Stimulated activated CD8-positive, alpha-beta memory T cell treated with anti-CD3 and anti-CD28 coated beads, Interleukin-4, amount 100 ng/mL, for 1 hour (primary cell): ENCODE measurements at regions not wholly inside any gene's neighbourhood (a gene's known extent, or its start where the extent isn't known, plus 50 kb on each side); places are given as distances from the start of the nearest gene placed in this dataset.
"Not testable (repeated sequence)": the region's sequence is repeated elsewhere in the genome, so short reads cannot be mapped to it uniquely, and the experiment has no call there.

Experiments
- DNase-seq, 2 donors: peaks; one replicate each; pipeline ENCODE4 v3.0.0-alpha.2; 2020; ENCODE audit warnings: low read depth in 2 of 2, low spot score in 1 of 2

DNA sequence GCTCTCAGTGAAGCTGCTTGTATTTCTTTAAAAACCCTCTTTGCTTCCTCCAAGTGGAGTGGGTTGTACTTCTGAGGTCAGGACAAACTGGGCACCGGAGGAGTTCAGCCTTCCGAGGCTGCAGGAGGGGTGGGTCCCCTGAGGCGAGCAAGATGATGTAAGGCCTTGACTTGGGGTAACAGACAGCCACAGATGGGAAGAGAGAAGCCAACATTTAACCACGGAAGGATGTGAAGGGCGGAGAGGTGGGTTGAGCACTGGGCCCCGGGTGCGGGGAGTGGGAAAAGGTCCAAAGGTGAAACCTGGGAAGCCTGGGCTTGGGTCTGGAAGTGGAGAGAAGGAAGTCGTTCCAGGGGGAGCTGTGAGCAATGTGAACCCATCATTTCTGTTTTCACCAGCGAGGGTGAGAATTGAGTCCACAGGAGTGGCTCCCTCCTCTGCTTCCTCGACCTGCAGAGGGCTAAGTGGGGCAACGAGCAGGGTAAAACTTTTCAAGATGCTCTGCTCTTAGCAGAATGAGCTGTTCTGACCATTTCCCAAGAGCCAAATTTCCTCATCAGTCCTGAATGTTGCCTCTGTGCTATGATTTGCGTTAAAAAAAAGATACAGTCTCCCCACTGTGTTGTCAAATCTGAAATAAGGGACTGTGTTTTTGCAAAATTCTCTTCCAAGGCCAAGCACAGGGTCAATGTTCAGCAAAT is 137.7 kb upstream of the CRHR1 start:
- no peak for DNase-seq

- DNase-seq, result no peak
Measured at GRCh38 chr17:45648642-45649041, 135.5 kb upstream of the CRHR1 start.

GRCh38 chr17:45649796-45650195 is 134.3 kb upstream of the CRHR1 start:
- no peak for DNase-seq

DNA sequence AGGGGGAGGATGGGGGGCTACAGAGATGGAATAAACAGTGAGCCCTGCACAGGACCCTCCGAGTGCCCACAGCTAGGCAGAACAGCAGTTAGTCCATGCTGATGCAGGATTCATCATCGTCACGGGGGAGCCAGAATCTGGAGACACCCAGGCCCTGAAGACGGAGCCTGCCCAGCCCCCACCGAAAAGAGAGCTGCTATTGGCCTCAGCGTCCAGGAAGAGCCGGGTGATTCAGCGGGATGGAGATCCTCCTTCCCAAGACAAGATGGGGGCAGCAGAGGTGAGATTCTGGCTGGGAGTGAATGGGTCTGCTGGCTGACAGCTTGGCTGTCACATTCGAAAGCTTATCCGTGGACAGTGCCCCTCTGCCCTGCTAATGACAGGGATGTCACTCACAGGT is 133.6 kb upstream of the CRHR1 start:
- no peak for DNase-seq

- DNase-seq, result no peak
Measured at GRCh38 chr17:45651145-45651709, 132.9 kb upstream of the CRHR1 start.

DNA sequence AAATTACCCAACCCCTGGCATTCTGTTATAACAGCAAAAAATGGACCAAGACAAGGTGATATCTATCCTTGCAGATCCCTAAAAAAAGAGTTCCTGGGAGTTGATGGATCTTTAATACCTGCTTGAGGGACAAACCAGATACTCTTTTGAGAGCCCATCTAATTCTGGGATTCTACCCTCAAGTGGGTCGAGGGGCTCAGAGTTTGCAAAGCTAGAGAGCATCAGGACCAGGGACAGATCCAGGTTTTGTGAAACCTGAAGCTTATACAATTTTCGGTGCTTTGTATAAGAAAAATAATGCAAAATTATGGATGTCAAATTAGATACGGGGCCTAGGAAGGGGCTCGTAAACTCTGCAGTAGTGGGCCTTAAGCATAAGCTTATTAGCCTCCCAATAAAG is 130.5 kb upstream of the CRHR1 start:
- DNase-seq, result no peak

GRCh38 chr17:45656527-45657181 is 127.5 kb upstream of the CRHR1 start:
- no peak for DNase-seq

DNA sequence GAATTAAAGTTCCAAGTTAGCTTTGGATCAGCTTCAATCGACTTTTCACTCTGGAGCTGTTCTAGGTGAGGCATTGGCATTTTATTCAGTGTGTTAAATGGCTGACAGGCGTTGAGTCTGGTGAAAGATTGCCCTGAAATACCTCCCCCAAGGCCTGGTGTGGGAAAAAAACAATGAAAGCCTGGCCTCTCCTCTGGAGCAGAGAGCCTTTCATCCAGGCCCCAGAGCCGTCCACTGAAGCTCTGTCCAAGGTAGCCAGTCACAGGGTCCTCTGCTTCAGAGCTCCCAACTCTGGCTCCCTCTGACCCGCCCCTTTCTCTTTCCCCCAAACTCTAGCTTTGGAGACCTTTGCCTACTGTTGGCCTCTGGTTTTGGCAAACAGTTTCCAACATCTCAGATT is 123.6 kb upstream of the CRHR1 start:
- no peak for DNase-seq

DNA sequence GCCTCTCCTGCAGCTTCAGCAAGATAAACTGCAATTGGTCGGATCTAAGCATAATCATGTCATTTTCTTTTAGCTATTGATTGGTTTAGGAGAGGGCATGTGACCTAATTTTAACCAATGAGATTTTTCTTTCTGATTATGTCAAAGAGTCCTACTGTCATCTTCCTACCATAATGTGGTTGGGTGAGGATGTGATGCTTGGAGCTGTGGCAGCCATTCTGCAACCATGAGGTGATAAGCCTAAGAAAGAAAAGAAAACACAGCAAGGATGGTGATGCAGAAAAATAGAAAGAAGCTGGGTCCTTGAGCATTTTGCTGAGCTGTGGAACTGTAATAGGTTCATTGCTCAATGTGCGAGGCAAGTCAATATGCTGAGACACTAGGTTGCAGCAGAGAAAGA is 121.7 kb upstream of the CRHR1 start:
- DNase-seq, result no peak

GRCh38 chr17:45663772-45664171 is 120.3 kb upstream of the CRHR1 start:
- DNase-seq, result no peak

DNA sequence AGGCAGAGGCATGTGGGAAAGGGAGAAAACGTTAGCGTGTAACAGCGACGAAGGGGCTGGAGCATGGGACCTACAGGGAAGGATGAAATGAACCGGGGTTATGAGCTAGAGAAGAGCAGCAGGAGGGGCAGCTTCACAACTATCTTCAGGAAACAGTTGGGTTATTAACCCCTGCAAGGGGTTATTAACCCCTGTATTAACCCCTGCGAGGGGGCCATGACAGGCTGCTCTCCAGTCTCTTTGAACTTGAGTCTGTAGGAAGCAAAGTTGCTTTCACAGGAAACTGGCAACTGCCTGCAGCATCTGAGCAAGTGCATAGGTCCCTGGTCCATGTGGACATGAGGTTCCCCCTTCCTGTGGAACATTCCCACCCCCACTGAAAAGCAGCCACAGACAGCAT is 119.2 kb upstream of the CRHR1 start:
- DNase-seq, result no peak

DNA sequence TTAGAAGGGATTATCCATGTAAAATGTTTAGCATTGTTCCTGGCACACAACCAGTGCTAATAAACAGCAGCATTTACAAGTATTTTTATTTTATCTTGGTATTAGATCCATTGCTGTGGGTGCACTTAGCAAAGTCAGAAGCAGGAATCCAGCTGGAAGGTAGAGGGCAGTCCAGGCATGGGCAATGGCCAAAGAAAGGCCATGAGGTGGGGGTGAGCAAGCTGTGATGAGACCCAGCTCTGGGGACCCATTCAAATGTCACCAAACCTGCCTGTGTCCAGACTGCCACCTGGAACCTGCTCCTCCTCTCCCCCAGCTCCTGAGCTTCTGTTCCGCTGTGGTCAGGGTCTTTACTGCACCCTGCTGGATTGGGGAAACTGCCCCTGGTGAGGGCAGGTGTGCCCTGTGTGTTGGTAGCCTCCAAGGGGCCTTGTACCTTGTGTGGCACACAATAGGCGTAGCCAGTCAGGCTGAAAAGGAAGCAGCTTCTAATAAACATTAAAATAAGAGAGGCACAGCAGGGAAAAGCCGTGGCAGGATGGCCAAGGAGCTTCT is 118.0 kb upstream of the CRHR1 start:
- no peak for DNase-seq

- DNase-seq, result no peak
Measured at GRCh38 chr17:45666641-45667040, 117.5 kb upstream of the CRHR1 start.

DNA sequence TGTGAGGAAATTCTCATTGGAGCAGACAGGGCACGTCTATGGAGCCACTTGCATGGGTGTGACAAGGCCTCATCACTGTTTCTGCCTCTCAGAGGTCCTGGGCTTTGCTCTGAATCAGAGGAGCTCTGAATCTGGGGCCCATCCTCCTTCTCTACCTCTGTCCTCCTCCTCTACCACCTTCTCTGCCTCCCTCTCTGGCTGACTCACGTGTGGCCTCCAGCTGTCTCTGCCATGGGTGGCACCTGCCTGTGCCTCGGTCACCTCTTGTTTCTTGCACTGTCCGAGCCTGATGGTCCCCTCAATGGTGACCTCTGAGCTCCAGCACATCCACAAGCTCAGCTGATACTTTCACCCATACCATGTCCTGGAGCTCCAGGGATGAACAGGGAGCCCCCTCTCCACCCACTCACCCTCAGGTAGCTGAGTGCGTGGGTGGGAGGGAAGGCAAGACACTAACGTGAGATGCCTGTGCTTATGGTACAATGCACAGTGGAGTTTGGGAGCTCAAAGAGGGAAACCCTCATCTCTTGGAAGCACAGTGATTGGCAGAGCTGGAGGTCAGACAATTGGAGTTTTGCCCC is 116.4 kb upstream of the CRHR1 start:
- no peak for DNase-seq

- no peak for DNase-seq
Measured at GRCh38 chr17:45668316-45668715, 115.8 kb upstream of the CRHR1 start.

DNA sequence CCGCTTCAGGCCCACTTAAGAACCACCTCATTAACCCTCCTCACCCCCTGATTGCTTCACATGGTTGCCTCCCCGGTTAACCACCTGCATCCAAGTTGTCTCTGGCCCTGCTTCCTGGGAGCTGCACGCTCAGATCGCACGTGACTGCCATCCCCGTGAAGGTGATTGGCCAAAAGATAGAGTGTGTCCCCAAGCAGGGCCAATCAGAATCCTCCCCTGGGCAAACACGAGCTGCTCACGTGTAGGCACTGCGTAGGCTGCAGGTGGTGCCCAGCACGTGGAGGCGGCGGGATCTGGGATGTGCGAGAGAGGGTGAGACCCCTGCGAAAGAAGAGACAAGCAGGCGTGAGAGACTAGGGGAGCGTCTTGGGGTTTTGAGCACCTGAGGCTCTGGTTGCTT is 111.8 kb upstream of the CRHR1 start:
- DNase-seq, result no peak

- DNase-seq, result no peak
Measured at GRCh38 chr17:45672792-45673191, 111.3 kb upstream of the CRHR1 start.

GRCh38 chr17:45673759-45674158 is 110.4 kb upstream of the CRHR1 start:
- not testable (repeated sequence) for DNase-seq

GRCh38 chr17:45675012-45675411 is 109.1 kb upstream of the CRHR1 start:
- no peak for DNase-seq

DNA sequence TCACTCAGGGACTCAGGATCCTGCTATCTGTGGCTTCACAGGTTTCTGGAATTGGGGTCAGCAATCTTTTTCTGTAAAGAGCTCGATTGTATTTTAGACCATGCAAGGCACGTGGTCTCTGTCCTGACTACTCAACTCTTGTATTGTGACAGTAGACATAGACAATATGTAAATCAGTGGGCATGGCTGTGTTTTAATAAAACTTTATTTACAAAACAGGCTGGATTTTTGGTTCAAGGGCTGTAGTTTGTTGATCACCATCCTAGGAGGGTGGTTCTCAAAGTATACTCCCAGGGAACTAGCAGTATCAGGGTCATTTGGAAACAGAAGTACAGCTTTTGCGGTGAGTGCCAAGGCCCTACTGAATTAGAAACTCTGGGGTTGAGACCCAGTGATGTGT is 108.2 kb upstream of the CRHR1 start:
- no peak for DNase-seq

- DNase-seq, result no peak
Measured at GRCh38 chr17:45676695-45677094, 107.4 kb upstream of the CRHR1 start.

GRCh38 chr17:45677770-45678169 is 106.3 kb upstream of the CRHR1 start:
- no peak for DNase-seq
